Activated CD4-positive, alpha-beta T cell treated with anti-CD3 and anti-CD28 coated beads, Interleukin-2, amount 50 U/mL, for 16 hours (primary cell): ENCODE measurements at regions not wholly inside any gene's neighbourhood (a gene's known extent, or its start where the extent isn't known, plus 50 kb on each side); places are given as distances from the start of the nearest gene placed in this dataset.

Experiments used
- DNase-seq: peaks from one replicate; pipeline ENCODE4 v3.0.0-alpha.2; 2020

- DNase-seq, result no peak
Observed at GRCh38 chr13:103759361-103759760, 693.1 kb upstream of the SLC10A2 start.

GRCh38 chr13:103758222-103758621 lies 692.0 kb upstream of the SLC10A2 start:
- no peak for DNase-seq

- DNase-seq, result no peak
Observed at GRCh38 chr13:103757361-103757760, 691.1 kb upstream of the SLC10A2 start.

GRCh38 chr13:103754783-103755182 lies 688.6 kb upstream of the SLC10A2 start:
- no peak for DNase-seq

GRCh38 chr13:103734837-103735236 lies 668.6 kb upstream of the SLC10A2 start:
- DNase-seq, result no peak

- DNase-seq, result no peak
Observed at GRCh38 chr13:103731959-103732358, 665.7 kb upstream of the SLC10A2 start.

GRCh38 chr13:103730407-103730806 lies 664.2 kb upstream of the SLC10A2 start:
- DNase-seq, result no peak

GRCh38 chr13:103726808-103727207 lies 660.6 kb upstream of the SLC10A2 start:
- no peak for DNase-seq

GRCh38 chr13:103716718-103717117 lies 650.5 kb upstream of the SLC10A2 start:
- no peak for DNase-seq

GRCh38 chr13:103715335-103715734 lies 649.1 kb upstream of the SLC10A2 start:
- no peak for DNase-seq

GRCh38 chr13:103703246-103703645 lies 637.0 kb upstream of the SLC10A2 start:
- DNase-seq, result no peak

GRCh38 chr13:103698000-103698399 lies 631.8 kb upstream of the SLC10A2 start:
- DNase-seq, result no peak

- DNase-seq, result no peak
Observed at GRCh38 chr13:103695320-103695719, 629.1 kb upstream of the SLC10A2 start.

- no peak for DNase-seq
Observed at GRCh38 chr13:103694471-103694870, 628.3 kb upstream of the SLC10A2 start.

- DNase-seq, result no peak
Observed at GRCh38 chr13:103694033-103694432, 627.8 kb upstream of the SLC10A2 start.

GRCh38 chr13:103692442-103692841 lies 626.2 kb upstream of the SLC10A2 start:
- DNase-seq, result no peak

- DNase-seq, result no peak
Observed at GRCh38 chr13:103676329-103676728, 610.1 kb upstream of the SLC10A2 start.

- no peak for DNase-seq
Observed at GRCh38 chr13:103671547-103671946, 605.3 kb upstream of the SLC10A2 start.

- DNase-seq, result no peak
Observed at GRCh38 chr13:103663996-103664395, 597.8 kb upstream of the SLC10A2 start.

- DNase-seq, result no peak
Observed at GRCh38 chr13:103656311-103656710, 590.1 kb upstream of the SLC10A2 start.

- no peak for DNase-seq
Observed at GRCh38 chr13:103640606-103641005, 574.4 kb upstream of the SLC10A2 start.

GRCh38 chr13:103639326-103639725 lies 573.1 kb upstream of the SLC10A2 start:
- DNase-seq, result no peak

- DNase-seq, result no peak
Observed at GRCh38 chr13:103638706-103639105, 572.5 kb upstream of the SLC10A2 start.

- no peak for DNase-seq
Observed at GRCh38 chr13:103634066-103634465, 567.8 kb upstream of the SLC10A2 start.

- DNase-seq, result no peak
Observed at GRCh38 chr13:103625194-103625593, 559.0 kb upstream of the SLC10A2 start.

GRCh38 chr13:103618151-103618550 lies 551.9 kb upstream of the SLC10A2 start:
- no peak for DNase-seq
